Activated CD4-positive, alpha-beta memory T cell treated with anti-CD3 and anti-CD28 coated beads for 36 hours (primary cell): ENCODE measurements at regions not wholly inside any gene's neighbourhood (a gene's known extent, or its start where the extent isn't known, plus 50 kb on each side); places are given as distances from the start of the nearest gene placed in this dataset.

Experiments used
- CTCF ChIA-PET: fragments of 350-600 bp; sonication (Branson Sonifier 250); formaldehyde crosslinking; loops from one replicate; lab custom pipeline; 2021; ENCODE audit warnings: antibody characterized with exemption, inconsistent platforms; lab: Charles Lee
- POLR2A ChIA-PET: fragments of 350-600 bp; sonication (Branson Sonifier 250); formaldehyde crosslinking; loops from one replicate; lab custom pipeline; 2021; ENCODE audit warnings: antibody characterized with exemption; lab: Charles Lee
- DNase-seq: peaks from one replicate; pipeline ENCODE4 v3.0.0-alpha.2; 2020
- H3K27ac Mint-ChIP-seq: one replicate; pipeline ENCODE4 v1.8.0; 2021; ENCODE audit warnings: mixed read lengths
- H3K27me3 Mint-ChIP-seq: one replicate; pipeline ENCODE4 v1.8.0; 2021; ENCODE audit warnings: mixed read lengths
- H3K36me3 Mint-ChIP-seq: one replicate; pipeline ENCODE4 v1.8.0; 2021; ENCODE audit warnings: mixed read lengths
- H3K4me1 Mint-ChIP-seq: one replicate; pipeline ENCODE4 v1.8.0; 2021; ENCODE audit warnings: low read depth, mixed read lengths
- H3K4me3 Mint-ChIP-seq: one replicate; pipeline ENCODE4 v1.8.0; 2021; ENCODE audit warnings: mild to moderate bottlenecking, mixed read lengths
- H3K9me3 Mint-ChIP-seq: one replicate; pipeline ENCODE4 v1.8.0; 2021; ENCODE audit warnings: mixed read lengths
- intact Hi-C: fragments of 100-400 bp; cut with micrococcal nuclease; formaldehyde crosslinking; loops from one replicate; pipeline ENCODE4 v1.15.1; 2023

GRCh38 chr20:51303731-51304670, 238.5 kb downstream of the NFATC2 start:
- Mint-ChIP-seq H3K27ac (no peak overlapping the region), H3K36me3 (no peaks in the 10 kb centered on the region), H3K9me3 (peaks cover 5% of the 10 kb centered on the region), H3K4me1 (no peaks in the 10 kb centered on the region), H3K4me3 (no peak overlapping the region), H3K27me3 (peaks cover 4% of the 10 kb centered on the region)
- ChIA-PET CTCF (interaction anchor here (2.0 to 13.4 kb wide), 2 partner anchors 81 to 317 kb away, joined by 5 to 397 read pairs; no protein-coding TSS in a partner anchor), POLR2A (no interaction called here)
- no peak for DNase-seq
- intact Hi-C loops: no loop called here

GRCh38 chr20:51301026-51301425, 241.5 kb downstream of the NFATC2 start:
- no peaks in the 10 kb centered on the region for H3K4me1 Mint-ChIP-seq

GRCh38 chr20:51300104-51300503, 242.4 kb downstream of the NFATC2 start:
- H3K4me3 Mint-ChIP-seq: no peak overlapping the region
- CTCF ChIA-PET: interaction anchor here (1.6 to 13.4 kb wide), 2 partner anchors 26 to 313 kb away, joined by 5 to 397 read pairs; no protein-coding TSS in a partner anchor
- no peak for DNase-seq
- no peak overlapping the region for H3K27ac Mint-ChIP-seq
- POLR2A ChIA-PET: no interaction called here
- no peaks in the 10 kb centered on the region for H3K36me3 Mint-ChIP-seq
- no peaks in the 10 kb centered on the region for H3K4me1 Mint-ChIP-seq
- H3K27me3 Mint-ChIP-seq: peaks cover 4% of the 10 kb centered on the region
- peaks cover 5% of the 10 kb centered on the region for H3K9me3 Mint-ChIP-seq
- intact Hi-C loops: no loop called here

More at GRCh38 chr20:51301026-51301425, 241.5 kb downstream of the NFATC2 start:
- no peak overlapping the region for H3K27ac Mint-ChIP-seq
- CTCF ChIA-PET: interaction anchor here (0.8 to 13.4 kb wide), 3 partner anchors 17 to 314 kb away, joined by 3 to 397 read pairs (median 5); no protein-coding TSS in a partner anchor
- no peaks in the 10 kb centered on the region for H3K36me3 Mint-ChIP-seq
- no peak overlapping the region for H3K4me3 Mint-ChIP-seq
- H3K27me3 Mint-ChIP-seq: peaks cover 2% of the 10 kb centered on the region
- peaks cover 5% of the 10 kb centered on the region for H3K9me3 Mint-ChIP-seq
- intact Hi-C loops: no loop called here
- POLR2A ChIA-PET: no interaction called here
- no peak for DNase-seq

GRCh38 chr20:51299413-51299812, 243.1 kb downstream of the NFATC2 start:
- no peaks in the 10 kb centered on the region for H3K4me1 Mint-ChIP-seq
- H3K36me3 Mint-ChIP-seq: no peaks in the 10 kb centered on the region
- intact Hi-C loops: no loop called here
- H3K4me3 Mint-ChIP-seq: no peak overlapping the region
- ChIA-PET POLR2A (no interaction called here), CTCF (interaction anchor here (1.1 to 13.4 kb wide), 2 partner anchors 9 to 312 kb away, joined by 3 to 397 read pairs; no protein-coding TSS in a partner anchor)
- H3K9me3 Mint-ChIP-seq: peaks cover 5% of the 10 kb centered on the region
- peaks cover 5% of the 10 kb centered on the region for H3K27me3 Mint-ChIP-seq
- no peak overlapping the region for H3K27ac Mint-ChIP-seq
- no peak for DNase-seq

GRCh38 chr20:51298141-51298749, 244.3 kb downstream of the NFATC2 start:
- Mint-ChIP-seq H3K36me3 (no peaks in the 10 kb centered on the region), H3K27ac (no peak overlapping the region), H3K9me3 (no peaks in the 10 kb centered on the region), H3K4me3 (no peak overlapping the region), H3K27me3 (peaks cover 5% of the 10 kb centered on the region), H3K4me1 (no peaks in the 10 kb centered on the region)
- no peak for DNase-seq
- POLR2A ChIA-PET: no interaction called here
- intact Hi-C loops: no loop called here
- CTCF ChIA-PET: interaction anchor here (0.6 to 13.4 kb wide), 2 partner anchors 58 to 311 kb away, joined by 3 to 397 read pairs; no protein-coding TSS in a partner anchor

- POLR2A ChIA-PET: no interaction called here
- CTCF ChIA-PET: no interaction called here
Observed at GRCh38 chr20:51287628-51288413, 254.7 kb downstream of the NFATC2 start.

GRCh38 chr20:51286758-51287157, 255.8 kb downstream of the NFATC2 start:
- Mint-ChIP-seq H3K36me3 (no peaks in the 10 kb centered on the region), H3K9me3 (no peaks in the 10 kb centered on the region), H3K27ac (no peak overlapping the region), H3K4me1 (no peaks in the 10 kb centered on the region), H3K27me3 (peaks cover 2% of the 10 kb centered on the region), H3K4me3 (no peak overlapping the region)
- intact Hi-C loops: no loop called here
- POLR2A ChIA-PET: no interaction called here
- no peak for DNase-seq
- CTCF ChIA-PET: interaction anchor here (0.7 kb wide), 1 partner anchor 854 kb away, joined by 3 read pairs; no protein-coding TSS in a partner anchor

More at GRCh38 chr20:51287628-51288413, 254.7 kb downstream of the NFATC2 start:
- H3K36me3 Mint-ChIP-seq: no peaks in the 10 kb centered on the region
- DNase-seq: no peak
- H3K4me3 Mint-ChIP-seq: no peak overlapping the region
- no peaks in the 10 kb centered on the region for H3K4me1 Mint-ChIP-seq
- peaks cover 5% of the 10 kb centered on the region for H3K27me3 Mint-ChIP-seq
- intact Hi-C loops: no loop called here
- H3K9me3 Mint-ChIP-seq: no peaks in the 10 kb centered on the region
- H3K27ac Mint-ChIP-seq: no peak overlapping the region

GRCh38 chr20:51285684-51286083, 256.8 kb downstream of the NFATC2 start:
- Mint-ChIP-seq H3K4me3 (no peak overlapping the region), H3K27me3 (peaks cover 2% of the 10 kb centered on the region), H3K36me3 (no peaks in the 10 kb centered on the region), H3K4me1 (no peaks in the 10 kb centered on the region), H3K9me3 (no peaks in the 10 kb centered on the region), H3K27ac (no peak overlapping the region)
- intact Hi-C loops: no loop called here
- POLR2A ChIA-PET: interaction anchor here (0.6 kb wide), 1 partner anchor 10 kb away, joined by 4 read pairs; no protein-coding TSS in a partner anchor
- DNase-seq: no peak
- CTCF ChIA-PET: no interaction called here

GRCh38 chr20:51284871-51285270, 257.6 kb downstream of the NFATC2 start:
- intact Hi-C loops: no loop called here
- no peaks in the 10 kb centered on the region for H3K4me1 Mint-ChIP-seq
- no peak overlapping the region for H3K27ac Mint-ChIP-seq
- H3K27me3 Mint-ChIP-seq: peaks cover 5% of the 10 kb centered on the region
- H3K9me3 Mint-ChIP-seq: no peaks in the 10 kb centered on the region
- CTCF ChIA-PET: interaction anchor here (0.7 to 1.1 kb wide), 3 partner anchors 22 to 297 kb away, joined by 3 read pairs; no protein-coding TSS in a partner anchor
- POLR2A ChIA-PET: no interaction called here
- H3K36me3 Mint-ChIP-seq: no peaks in the 10 kb centered on the region
- H3K4me3 Mint-ChIP-seq: no peak overlapping the region
- no peak for DNase-seq

GRCh38 chr20:51284176-51284575, 258.3 kb downstream of the NFATC2 start:
- intact Hi-C loops: no loop called here
- no peak for DNase-seq
- Mint-ChIP-seq H3K9me3 (no peaks in the 10 kb centered on the region), H3K36me3 (no peaks in the 10 kb centered on the region), H3K4me3 (no peak overlapping the region), H3K27me3 (peaks cover 6% of the 10 kb centered on the region), H3K27ac (no peak overlapping the region), H3K4me1 (no peaks in the 10 kb centered on the region)
- ChIA-PET CTCF (interaction anchor here (0.7 to 1.1 kb wide), 2 partner anchors 23 to 297 kb away, joined by 3 read pairs; no protein-coding TSS in a partner anchor), POLR2A (no interaction called here)

GRCh38 chr20:51281521-51281920, 258.6 kb upstream of the KCNG1 start:
- intact Hi-C loops: no loop called here
- H3K9me3 Mint-ChIP-seq: no peaks in the 10 kb centered on the region
- DNase-seq: no peak
- no peaks in the 10 kb centered on the region for H3K4me1 Mint-ChIP-seq
- ChIA-PET CTCF (no interaction called here), POLR2A (no interaction called here)
- H3K27me3 Mint-ChIP-seq: peaks cover 22% of the 10 kb centered on the region
- H3K4me3 Mint-ChIP-seq: no peak overlapping the region
- H3K27ac Mint-ChIP-seq: no peak overlapping the region
- no peaks in the 10 kb centered on the region for H3K36me3 Mint-ChIP-seq
